ENCODE measurements at regions not wholly inside any gene's neighbourhood (a gene's known extent, or its start where the extent isn't known, plus 50 kb on each side); places are given as distances from the start of the nearest gene placed in this dataset.

GRCh38 chr12:58976146-58976545, 55.8 kb upstream of the LRIG3 start:
- TF ChIP-seq POLR2A (IDR thresholded peaks at IDR 0.05; ENCODE audit: low read depth, low read length) (no peak), POLR2AphosphoS5 (IDR thresholded peaks at IDR 0.05; ENCODE audit: low read depth, low read length) (no peak), POU2F2 (IDR thresholded peaks at IDR 0.05; ENCODE audit: low read depth, low read length) (no peak), TAF1 (IDR thresholded peaks at IDR 0.05; ENCODE audit: low read depth, low read length) (no peak)
